Choroid plexus epithelial cell (primary cell): ENCODE measurements at regions not wholly inside any gene's neighbourhood (a gene's known extent, or its start where the extent isn't known, plus 50 kb on each side); places are given as distances from the start of the nearest gene placed in this dataset.
"Not testable (repeated sequence)": the region's sequence is repeated elsewhere in the genome, so short reads cannot be mapped to it uniquely, and the experiment has no call there.

ENCODE experiments used
- DNase-seq: peaks from one replicate; pipeline ENCODE4 v3.0.0-alpha.2; 2010; ENCODE audit warnings: low read depth
- H3K4me3 ChIP-seq: 2 replicates; pipeline ENCODE4 v1.5.1; 2011; ENCODE audit warnings: low read depth, mild to moderate bottlenecking, control low read depth, low read length, moderate library complexity
- TF ChIP-seq, protein P1 (sequence below): conservative IDR thresholded peaks from 2 replicates; pipeline ENCODE4 v1.5.1; 2011; ENCODE audit warnings: low read depth, mild to moderate bottlenecking, control low read depth, inconsistent platforms, low read length, moderate library complexity

- TF ChIP-seq, protein P1, sequence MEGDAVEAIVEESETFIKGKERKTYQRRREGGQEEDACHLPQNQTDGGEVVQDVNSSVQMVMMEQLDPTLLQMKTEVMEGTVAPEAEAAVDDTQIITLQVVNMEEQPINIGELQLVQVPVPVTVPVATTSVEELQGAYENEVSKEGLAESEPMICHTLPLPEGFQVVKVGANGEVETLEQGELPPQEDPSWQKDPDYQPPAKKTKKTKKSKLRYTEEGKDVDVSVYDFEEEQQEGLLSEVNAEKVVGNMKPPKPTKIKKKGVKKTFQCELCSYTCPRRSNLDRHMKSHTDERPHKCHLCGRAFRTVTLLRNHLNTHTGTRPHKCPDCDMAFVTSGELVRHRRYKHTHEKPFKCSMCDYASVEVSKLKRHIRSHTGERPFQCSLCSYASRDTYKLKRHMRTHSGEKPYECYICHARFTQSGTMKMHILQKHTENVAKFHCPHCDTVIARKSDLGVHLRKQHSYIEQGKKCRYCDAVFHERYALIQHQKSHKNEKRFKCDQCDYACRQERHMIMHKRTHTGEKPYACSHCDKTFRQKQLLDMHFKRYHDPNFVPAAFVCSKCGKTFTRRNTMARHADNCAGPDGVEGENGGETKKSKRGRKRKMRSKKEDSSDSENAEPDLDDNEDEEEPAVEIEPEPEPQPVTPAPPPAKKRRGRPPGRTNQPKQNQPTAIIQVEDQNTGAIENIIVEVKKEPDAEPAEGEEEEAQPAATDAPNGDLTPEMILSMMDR, result no peak
- H3K4me3 ChIP-seq, result no peak overlapping the region
- no peak for DNase-seq
Observed at GRCh38 chr5:28310696-28311095, 1272.3 kb upstream of the CDH9 start.

DNA sequence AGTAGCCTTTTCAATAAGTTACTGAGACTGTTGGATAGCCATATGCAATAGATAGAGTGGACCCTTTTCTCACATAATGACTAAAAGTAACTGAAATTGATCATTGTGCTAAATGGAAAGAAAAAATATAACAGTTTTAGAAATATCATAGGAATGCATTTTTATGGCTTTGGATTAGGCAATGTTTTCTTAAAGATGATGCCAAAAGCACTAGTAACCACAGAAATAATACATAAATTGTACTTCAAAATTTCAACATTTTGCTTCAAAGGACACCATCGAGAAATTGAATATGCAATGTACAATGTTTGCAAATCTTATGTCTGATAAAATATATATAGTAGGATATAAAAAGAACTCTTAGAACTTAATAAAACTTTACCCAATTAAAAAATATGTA is 1267.5 kb upstream of the CDH9 start:
- peak; percentile 57 for DNase-seq
- TF ChIP-seq, protein P1, result no peak
- H3K4me3 ChIP-seq, result no peak overlapping the region

- H3K4me3 ChIP-seq, result no peak overlapping the region
- peak; percentile 99 for DNase-seq
- TF ChIP-seq, protein P1, result no peak
Observed at GRCh38 chr5:28301712-28302111, 1263.3 kb upstream of the CDH9 start.

DNA sequence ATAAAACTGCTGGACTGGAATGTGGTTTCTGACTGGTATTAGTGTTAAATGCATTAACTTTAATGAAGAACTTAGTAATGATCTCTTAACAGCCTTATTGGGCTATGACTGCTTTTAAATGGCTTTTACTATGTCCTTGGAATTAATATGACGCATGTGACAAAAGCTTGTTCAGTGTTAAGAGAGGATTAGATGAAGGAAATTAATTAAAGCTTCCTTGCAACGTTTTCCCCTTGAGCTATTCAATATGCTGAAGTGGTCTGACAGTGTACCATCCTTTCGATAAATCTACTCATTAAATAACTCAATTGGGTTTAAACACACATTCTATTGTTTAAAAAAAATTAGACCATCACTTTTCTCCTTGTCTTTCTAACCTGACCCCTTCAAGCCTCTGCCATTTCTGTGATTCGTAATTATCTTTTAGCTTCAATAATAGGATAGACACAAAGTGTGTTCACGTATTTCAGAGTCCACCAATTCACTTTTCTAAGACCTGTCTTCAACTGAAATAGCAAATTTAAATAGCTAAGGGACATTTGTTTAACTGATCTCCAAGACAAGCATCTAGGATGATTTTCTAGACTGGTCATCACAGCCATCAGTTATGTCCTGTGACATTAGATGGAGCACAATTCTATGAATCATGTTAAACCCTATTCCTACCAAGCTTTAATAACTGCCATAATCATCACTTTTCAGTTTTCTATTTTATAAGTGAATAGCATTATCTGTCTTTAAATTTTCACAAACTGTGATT is 1258.0 kb upstream of the CDH9 start:
- no peak for DNase-seq
- TF ChIP-seq, protein P1, result no peak
- H3K4me3 ChIP-seq, result no peak overlapping the region

DNA sequence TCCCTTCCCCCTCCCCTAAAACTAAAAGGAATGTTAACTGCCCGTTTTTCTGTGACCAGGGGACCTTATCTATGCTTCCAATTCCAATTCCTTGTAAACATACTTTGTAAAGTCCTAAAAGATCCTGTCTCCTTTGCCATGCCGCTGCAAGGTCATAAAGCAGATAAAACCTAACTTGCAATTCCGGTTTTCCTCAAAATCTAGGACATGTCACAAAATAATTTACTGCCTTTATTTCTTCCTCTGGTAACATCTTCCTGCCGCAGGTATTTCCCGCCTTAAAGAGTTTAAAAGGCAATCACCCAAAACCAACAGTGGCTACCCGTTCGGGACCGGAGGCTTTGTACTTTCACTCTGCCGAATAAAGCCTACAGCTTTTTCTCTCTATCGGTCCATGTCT is 1248.6 kb upstream of the CDH9 start:
- not testable (repeated sequence) for H3K4me3 ChIP-seq, DNase-seq

GRCh38 chr5:28286566-28286965 is 1248.2 kb upstream of the CDH9 start:
- TF ChIP-seq, protein P1, result no peak
- no peak overlapping the region for H3K4me3 ChIP-seq
- DNase-seq, result no peak

GRCh38 chr5:28284788-28285187 is 1246.4 kb upstream of the CDH9 start:
- no peak for DNase-seq
- no peak overlapping the region for H3K4me3 ChIP-seq
- TF ChIP-seq, protein P1, result no peak
